ENCODE measurements at regions not wholly inside any gene's neighbourhood (a gene's known extent, or its start where the extent isn't known, plus 50 kb on each side); places are given as distances from the start of the nearest gene placed in this dataset.

- DNase-seq (ENCODE audit: low read depth, low spot score) = no peak
Measured at GRCh38 chr12:12016284-12017100, 54.2 kb upstream of the BCL2L14 start.

- no peak for DNase-seq (ENCODE audit: low read depth, low spot score)
Measured at GRCh38 chr12:12017135-12017581, 53.6 kb upstream of the BCL2L14 start.

- no peak for DNase-seq (ENCODE audit: low read depth, low spot score)
Measured at GRCh38 chr12:12017798-12018197, 52.9 kb upstream of the BCL2L14 start.

GRCh38 chr12:12018454-12018853 is 52.3 kb upstream of the BCL2L14 start:
- no peak for DNase-seq (ENCODE audit: low read depth, low spot score)

GRCh38 chr12:12019881-12020280 is 50.9 kb upstream of the BCL2L14 start:
- no peak for DNase-seq (ENCODE audit: low read depth, low spot score)

- DNase-seq (ENCODE audit: low read depth, low spot score) = no peak
Measured at GRCh38 chr12:12020762-12021161, 50.0 kb upstream of the BCL2L14 start.

Measured in smooth muscle cell of the brain vasculature (primary cell).